AG04449 (cell line): ENCODE measurements at regions not wholly inside any gene's neighbourhood (a gene's known extent, or its start where the extent isn't known, plus 50 kb on each side); places are given as distances from the start of the nearest gene placed in this dataset.

ENCODE experiments used
- CTCF ChIA-PET: fragments of 350-600 bp; formaldehyde crosslinking; extraction: SDS; loops from one replicate; lab custom pipeline; 2021; ENCODE audit warnings: antibody characterized with exemption; lab: Yijun Ruan, JAX
- POLR2A ChIA-PET: fragments of 400-600, 350-600 bp; formaldehyde crosslinking; extraction: SDS; loops from one replicate; lab custom pipeline; 2020; ENCODE audit warnings: antibody characterized with exemption, inconsistent platforms; lab: Yijun Ruan, JAX
- DNase-seq: peaks from one replicate; pipeline ENCODE4 v3.0.0-alpha.2; 2010; ENCODE audit warnings: low read depth, low spot score
- H3K4me3 ChIP-seq: 2 replicates; pipeline ENCODE4 v1.5.1; 2011; ENCODE audit warnings: low read depth, mild to moderate bottlenecking, control low read depth, low read length
- CTCF ChIP-seq: IDR thresholded peaks from one replicate; pipeline ENCODE4 v1.5.1; 2011; ENCODE audit warnings: mild to moderate bottlenecking, moderate library complexity, low read length, control low read depth, inconsistent platforms; ENCODE audit not compliant: insufficient read depth; ENCODE audit errors: missing control alignments

DNA sequence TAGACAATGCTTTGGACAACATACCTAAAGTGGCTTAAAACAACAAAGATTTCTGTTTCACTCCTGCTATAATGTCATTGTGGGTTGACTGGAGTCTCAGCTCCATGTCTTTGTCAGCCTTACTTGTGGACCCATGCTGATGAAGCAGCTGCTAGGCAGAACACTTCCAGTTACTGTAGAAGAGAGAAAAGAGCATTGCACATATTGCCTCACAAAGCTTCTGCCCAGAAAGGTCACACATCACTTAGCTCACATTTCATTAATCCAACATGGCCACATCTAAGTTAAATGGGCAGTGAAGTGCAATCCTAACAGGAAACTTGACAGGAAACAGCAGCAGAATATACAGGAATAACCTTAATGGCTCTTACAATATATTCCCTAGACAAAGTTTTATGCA lies 480.5 kb upstream of the HTR1E start:
- DNase-seq = no peak
- H3K4me3 ChIP-seq = no peak overlapping the region
- TF ChIP-seq CTCF = no peak
- CTCF ChIA-PET = no interaction called here
- POLR2A ChIA-PET = no interaction called here

DNA sequence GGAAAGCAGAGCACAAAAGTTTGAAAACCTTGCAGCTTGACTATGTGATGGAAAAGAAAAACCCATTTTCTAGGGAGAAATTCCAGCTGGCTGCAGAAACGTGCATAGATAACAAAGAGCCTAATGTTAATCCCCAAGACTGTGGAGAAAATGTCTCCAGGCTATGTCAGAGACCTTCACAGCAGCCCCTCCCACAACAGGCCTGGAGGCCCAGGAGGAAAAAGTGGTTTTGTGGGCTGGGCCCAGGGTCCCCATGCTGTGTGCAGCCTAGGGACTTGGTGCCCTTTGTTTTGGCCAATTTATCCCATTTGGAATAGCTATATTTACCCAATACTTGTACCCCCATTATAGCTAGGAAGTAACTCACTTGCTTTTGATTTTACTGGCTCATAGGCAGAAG lies 484.1 kb upstream of the HTR1E start:
- H3K4me3 ChIP-seq = no peak overlapping the region
- no peak for TF ChIP-seq CTCF
- CTCF ChIA-PET = no interaction called here
- DNase-seq = no peak
- POLR2A ChIA-PET = no interaction called here

GRCh38 chr6:86448398-86448797 lies 488.9 kb upstream of the HTR1E start:
- no peak for TF ChIP-seq CTCF
- no peak for DNase-seq
- H3K4me3 ChIP-seq = no peak overlapping the region
- ChIA-PET POLR2A (no interaction called here), CTCF (no interaction called here)

DNA sequence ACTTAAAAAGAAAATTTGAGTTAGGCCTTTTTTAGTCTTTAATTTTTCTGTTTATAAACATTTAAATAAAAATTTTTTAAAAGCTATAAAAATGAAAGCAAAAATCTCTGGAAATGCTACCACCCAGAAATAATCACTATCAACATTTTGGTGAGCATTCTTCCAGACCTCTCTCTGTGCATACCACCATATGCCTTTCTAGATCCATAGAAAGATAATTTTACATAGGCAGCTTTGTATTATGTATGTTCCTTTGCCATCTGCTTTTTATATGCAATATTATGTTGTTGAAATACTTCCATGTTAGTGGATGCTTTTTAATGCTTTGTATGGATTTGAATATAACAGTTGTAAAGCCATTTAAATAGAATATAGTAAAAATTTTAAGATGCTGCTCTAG lies 496.7 kb upstream of the HTR1E start:
- CTCF ChIA-PET = no interaction called here
- DNase-seq = no peak
- H3K4me3 ChIP-seq = no peak overlapping the region
- TF ChIP-seq CTCF = no peak
- POLR2A ChIA-PET = no interaction called here

GRCh38 chr6:86423571-86423970 lies 513.8 kb upstream of the HTR1E start:
- CTCF ChIA-PET = no interaction called here
- no peak for DNase-seq
- no peak overlapping the region for H3K4me3 ChIP-seq
- POLR2A ChIA-PET = no interaction called here
- no peak for TF ChIP-seq CTCF

DNA sequence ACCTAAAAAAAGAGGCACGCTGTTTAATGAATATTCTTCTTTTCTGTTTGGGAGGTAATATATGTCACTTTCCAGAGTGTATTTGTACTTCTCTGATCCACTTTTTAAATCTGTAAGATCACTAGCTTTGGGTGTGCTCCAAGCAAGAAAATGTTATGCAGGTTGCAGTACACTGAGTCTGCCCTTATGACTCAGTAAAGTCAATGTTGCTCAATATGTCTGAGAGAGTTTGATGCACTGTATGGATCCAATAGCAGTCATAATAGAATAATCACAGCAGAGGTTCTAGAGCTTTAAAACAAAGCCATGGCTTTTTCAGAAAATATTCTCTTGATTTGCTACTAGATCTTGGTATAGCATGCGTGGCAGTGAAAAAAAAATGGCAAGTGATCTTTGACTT lies 525.3 kb upstream of the HTR1E start:
- no peak for DNase-seq
- ChIA-PET CTCF (no interaction called here), POLR2A (no interaction called here)
- no peak overlapping the region for H3K4me3 ChIP-seq
- TF ChIP-seq CTCF = no peak
